ENCODE measurements at regions not wholly inside any gene's neighbourhood (a gene's known extent, or its start where the extent isn't known, plus 50 kb on each side); places are given as distances from the start of the nearest gene placed in this dataset.

DNA sequence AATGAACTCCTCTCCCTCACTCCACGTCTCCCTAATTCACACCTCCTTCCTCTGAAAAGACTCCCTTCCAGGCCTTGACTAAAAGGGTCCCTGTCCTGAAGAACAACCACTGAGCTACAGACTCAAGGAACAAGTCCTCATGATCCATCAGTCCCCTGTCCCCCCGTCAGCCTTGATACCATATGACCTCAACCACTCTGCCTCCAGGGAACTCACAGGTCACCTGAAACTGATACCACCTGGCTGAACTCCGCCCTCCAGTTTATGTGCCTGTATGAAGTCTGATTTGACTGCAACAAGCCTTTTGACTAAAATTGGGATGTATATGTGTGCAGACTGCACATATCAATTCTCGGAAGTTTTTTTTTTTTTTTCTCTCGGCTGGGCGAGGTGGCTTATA lies 88.7 kb downstream of the UGCG start:
- H3K36me3 Mint-ChIP-seq, result peaks cover 3% of the 10 kb centered on the region
- peaks cover 43% of the 10 kb centered on the region for H3K4me1 Mint-ChIP-seq
- H3K27me3 Mint-ChIP-seq, result peaks cover 4% of the 10 kb centered on the region
- ATAC-seq (no peak), DNase-seq (no peak)
- no peaks in the 10 kb centered on the region for H3K9me3 Mint-ChIP-seq (ENCODE audit: low read depth)
- CTCF ChIA-PET, result interaction anchor here (0.7 to 1.0 kb wide), 3 partner anchors 9 to 214 kb away, joined by 3 to 4 read pairs (median 3); no protein-coding TSS in a partner anchor
- H3K4me3 Mint-ChIP-seq, result no peak overlapping the region
- no peak overlapping the region for H3K27ac Mint-ChIP-seq

DNA sequence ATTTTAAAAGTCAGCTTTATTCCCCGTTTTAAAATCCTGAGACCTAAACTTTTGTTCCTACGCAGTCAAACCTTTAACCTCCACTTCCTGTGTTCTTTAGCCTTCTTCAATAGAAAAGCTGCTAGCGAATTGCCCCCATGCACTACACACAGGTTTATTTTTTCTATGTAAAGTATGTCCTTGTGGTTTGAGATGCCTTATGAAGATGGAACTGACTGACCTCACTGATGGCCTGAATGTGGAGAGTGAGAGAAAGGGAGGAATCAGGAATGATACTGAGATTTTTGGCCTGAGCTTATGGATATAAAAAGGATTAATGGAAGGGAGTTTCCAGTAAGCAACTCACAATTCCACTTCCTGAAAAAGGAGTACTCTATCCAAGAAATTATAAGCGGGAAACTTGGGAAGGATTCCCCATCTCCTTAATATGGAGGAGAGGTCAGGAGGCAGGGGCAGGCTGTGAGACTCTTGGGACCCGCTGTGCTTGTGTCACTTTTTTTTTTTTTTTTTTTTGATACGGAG lies 89.5 kb downstream of the UGCG start:
- no peaks in the 10 kb centered on the region for H3K9me3 Mint-ChIP-seq (ENCODE audit: low read depth)
- CTCF ChIA-PET, result interaction anchor here (0.7 to 1.2 kb wide), 5 partner anchors 9 to 215 kb away, joined by 3 to 7 read pairs (median 4); no protein-coding TSS in a partner anchor
- ATAC-seq (no peak), DNase-seq (no peak)
- peaks cover 4% of the 10 kb centered on the region for H3K27me3 Mint-ChIP-seq
- H3K36me3 Mint-ChIP-seq, result peaks cover 3% of the 10 kb centered on the region
- H3K4me1 Mint-ChIP-seq, result peaks cover 43% of the 10 kb centered on the region
- peak overlapping the region; percentile 14 for H3K4me3 Mint-ChIP-seq
- H3K27ac Mint-ChIP-seq, result peak overlapping the region; percentile 44
